Frontal cortex (tissue), 3 donors: ENCODE measurements at regions not wholly inside any gene's neighbourhood (a gene's known extent, or its start where the extent isn't known, plus 50 kb on each side); places are given as distances from the start of the nearest gene placed in this dataset.

ENCODE experiments used
- DNase-seq, 2 donors: peaks; one replicate each; pipeline ENCODE4 v3.0.0; 2012; ENCODE audit warnings: low spot score in 2 of 2
- FAIRE-seq: peaks from 2 replicates; lab custom pipeline; 2012; peaks lifted over from hg19 to GRCh38; lab: Jason Lieb, UNC
- donor health status: control.
- donor health status: control.
- donor health status: control.

DNA sequence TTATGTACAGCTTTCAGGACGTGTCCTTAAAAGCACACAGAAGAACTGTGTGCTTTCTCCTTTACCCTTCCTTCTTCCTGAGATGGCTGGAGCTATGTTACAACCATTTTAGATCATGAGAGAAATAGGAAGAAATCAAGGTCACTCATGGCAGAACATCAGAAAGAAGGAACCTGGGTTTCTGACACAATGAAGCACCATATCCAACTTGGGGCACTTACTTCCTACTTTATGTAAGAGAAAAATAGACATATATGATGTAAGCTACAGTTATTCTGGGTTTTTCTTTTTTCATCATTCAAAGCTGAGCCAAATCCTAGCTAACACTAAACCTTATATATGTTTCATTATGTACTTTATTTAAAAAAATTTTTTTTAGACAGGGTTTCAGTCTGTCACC is 79.5 kb downstream of the FAM161A start:
- FAIRE-seq, result no peak

DNA sequence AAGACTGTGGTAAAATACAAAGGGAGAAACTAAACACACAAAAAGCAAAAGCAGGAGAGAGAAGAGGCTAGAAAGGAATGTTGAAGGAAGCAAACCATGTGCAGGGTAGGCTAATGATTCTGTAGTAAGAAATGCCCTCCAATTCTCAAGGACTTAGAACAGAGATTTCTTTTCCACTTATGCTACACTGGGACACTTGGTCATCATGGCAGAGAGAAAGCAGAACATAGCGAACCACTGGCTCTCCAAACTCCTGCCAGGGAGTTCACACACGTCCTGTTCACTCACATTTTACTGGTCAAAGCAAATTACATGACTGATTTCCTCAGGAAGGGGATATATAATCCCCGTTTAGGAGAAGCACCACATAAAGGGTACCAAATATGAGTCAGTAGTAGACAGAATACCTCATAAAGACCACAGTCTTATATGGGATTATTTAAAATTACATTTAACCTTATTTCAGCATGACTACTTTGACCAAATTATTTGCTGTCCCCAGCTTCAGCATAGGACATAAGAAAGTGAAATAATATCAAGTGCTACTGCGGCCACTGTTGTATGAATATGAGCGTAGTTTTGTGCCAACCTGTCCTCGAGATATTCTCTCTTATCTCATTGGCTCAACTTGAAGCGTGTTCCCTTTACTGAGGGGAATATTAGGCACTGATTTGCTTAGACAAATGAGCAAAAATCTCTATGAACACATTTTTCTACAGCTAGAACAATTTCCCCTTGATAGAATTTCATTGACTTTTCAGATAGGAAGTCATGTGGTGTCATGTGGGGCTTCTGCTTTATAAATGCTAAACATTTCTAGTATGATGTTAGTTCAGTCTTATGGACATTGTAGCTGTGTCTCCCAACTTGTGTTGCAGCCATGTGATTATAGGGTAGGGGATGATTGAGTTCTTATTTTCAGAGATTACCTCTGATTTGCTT is 81.7 kb downstream of the FAM161A start:
- no peak for FAIRE-seq

More for the DNA sequence above, 79.5 kb downstream of the FAM161A start:
- no peak for DNase-seq

DNA sequence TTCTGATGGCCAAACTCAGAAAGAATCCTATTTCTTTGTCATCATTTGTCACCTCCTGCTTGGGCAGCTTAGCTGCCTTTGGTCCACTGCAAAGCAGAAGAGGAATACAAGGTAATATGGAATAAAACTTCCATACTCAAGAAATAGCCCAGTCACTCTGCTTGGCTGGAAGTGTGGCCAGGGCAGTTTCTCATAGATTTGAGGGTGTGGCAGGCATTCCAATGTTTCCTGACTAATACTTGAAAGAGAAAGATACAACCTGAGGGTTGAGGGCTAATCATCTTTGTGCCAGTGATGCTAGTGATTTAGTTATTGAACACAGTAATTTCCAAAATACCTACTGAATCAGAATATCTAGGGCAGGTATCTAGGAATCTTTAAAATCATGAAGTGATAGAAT is 83.1 kb downstream of the FAM161A start:
- FAIRE-seq (no peak), DNase-seq (no peak)

More for the DNA sequence above, 81.7 kb downstream of the FAM161A start:
- DNase-seq, result no peak

- no peak for DNase-seq
- FAIRE-seq, result no peak
Observed at GRCh38 chr2:61770298-61770697, 83.6 kb downstream of the FAM161A start.

DNA sequence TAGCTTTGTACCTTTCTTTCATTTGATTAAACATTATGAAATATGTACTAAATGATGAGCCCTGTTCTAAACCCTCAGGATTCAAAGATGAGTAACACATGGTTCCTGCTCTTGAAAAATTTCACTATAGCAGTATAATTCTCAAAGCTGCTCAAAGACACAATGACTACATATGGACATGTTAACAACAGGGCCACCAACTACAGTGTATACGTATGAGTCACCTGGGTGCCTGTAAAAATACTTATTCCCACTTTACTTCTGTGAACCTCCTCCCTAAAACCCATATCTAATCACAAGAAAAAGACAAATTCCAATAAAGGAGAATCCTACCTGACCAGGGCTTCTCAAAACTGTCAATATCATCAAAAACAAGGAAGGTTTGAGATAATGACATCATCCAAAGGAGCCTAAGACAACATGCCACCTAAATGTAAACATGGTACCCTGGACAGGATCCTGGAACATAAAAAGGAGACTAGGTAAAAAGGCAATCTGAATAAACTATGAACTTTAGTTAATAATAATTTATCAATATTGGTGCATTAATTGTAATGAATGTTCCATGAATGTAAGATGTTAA is 84.7 kb downstream of the FAM161A start:
- FAIRE-seq (no peak), DNase-seq (no peak)

GRCh38 chr2:61764035-61764800 is 89.6 kb downstream of the FAM161A start:
- FAIRE-seq (peak; percentile 52), DNase-seq (peak; percentile 78 to 87)

GRCh38 chr2:61763605-61764034 is 90.2 kb downstream of the FAM161A start:
- FAIRE-seq (no peak), DNase-seq (peak; percentile 44 to 56)

DNA sequence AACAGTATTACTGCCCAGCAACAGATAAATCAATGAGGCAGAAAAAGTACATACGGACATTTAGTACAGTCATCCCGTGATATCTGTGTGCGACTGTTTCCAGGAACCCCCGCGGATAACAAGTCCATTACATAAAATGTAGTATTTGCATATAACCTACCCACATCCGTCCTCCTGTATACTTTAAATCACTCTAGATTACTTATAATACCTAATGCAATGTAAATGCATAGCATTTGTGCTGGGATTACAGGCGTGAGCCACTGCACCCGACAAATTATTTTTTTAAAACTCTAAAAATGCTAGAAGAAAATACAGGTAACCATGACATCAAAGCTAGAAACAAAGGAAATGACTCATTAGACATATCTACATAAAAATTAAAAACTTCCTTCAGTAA is 91.6 kb downstream of the FAM161A start:
- FAIRE-seq, result no peak
- no peak for DNase-seq

GRCh38 chr2:61759718-61760117 is 94.1 kb downstream of the FAM161A start:
- FAIRE-seq (no peak), DNase-seq (no peak)

DNA sequence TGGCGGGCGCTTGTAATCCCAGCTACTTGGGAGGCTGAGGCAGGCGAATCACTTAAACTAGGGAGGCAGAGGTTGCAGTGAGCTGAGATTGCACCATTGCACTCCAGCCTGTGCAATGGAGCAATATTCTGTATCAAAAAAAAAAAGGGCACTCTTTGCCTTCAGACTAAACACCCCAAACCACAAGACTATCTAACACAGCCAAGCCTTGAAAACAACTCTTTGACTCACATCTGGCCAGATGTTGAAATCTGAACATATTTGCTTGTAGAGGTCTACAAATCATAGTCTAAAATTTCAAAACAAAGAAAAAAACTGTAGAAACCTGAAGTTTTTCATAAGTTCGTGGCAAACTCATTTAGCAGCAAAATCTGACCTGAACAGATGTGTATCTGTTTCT is 94.9 kb downstream of the FAM161A start:
- FAIRE-seq, result no peak
- no peak for DNase-seq

DNA sequence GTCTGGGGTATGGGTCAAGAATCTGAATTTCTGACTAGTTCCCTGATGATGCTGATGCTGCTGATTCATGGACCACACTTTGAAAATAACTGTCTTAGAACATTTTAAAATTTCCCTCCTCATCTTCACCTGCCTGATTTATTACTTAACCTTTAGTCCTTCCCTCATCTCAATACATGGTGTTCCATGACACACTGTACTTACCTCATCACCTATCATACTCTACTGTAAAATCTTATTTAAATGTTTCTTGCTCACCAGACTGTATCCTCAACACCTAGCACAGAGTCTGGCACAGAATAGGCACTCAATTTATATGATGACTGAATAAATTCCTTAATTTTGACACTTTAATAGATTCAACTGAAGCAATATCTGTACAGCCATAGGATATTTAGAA is 95.7 kb downstream of the FAM161A start:
- FAIRE-seq, result no peak
- DNase-seq, result no peak

DNA sequence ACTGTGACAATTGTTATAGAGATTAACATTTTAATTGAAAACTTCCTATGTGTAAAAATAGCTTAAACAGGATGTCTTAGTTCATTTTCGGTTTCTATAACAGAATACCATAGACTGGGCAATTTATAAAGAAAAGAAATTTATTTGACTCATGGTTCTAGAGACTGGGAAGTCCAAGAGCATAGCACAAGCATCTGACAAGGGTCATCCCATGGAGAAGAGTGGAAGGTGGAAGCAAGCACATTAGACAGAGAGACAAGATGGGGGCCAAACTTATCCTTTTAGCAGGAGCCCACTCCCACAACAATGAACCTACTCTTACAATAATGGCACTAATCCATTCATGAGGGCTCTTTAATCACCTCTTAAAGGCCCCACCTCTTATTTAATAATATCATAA is 100.3 kb downstream of the FAM161A start:
- DNase-seq, result no peak
- FAIRE-seq, result no peak

- FAIRE-seq (no peak), DNase-seq (no peak)
Observed at GRCh38 chr2:61750624-61751023, 103.2 kb downstream of the FAM161A start.

GRCh38 chr2:61742955-61743354 is 110.9 kb downstream of the FAM161A start:
- DNase-seq (no peak), FAIRE-seq (no peak)

DNA sequence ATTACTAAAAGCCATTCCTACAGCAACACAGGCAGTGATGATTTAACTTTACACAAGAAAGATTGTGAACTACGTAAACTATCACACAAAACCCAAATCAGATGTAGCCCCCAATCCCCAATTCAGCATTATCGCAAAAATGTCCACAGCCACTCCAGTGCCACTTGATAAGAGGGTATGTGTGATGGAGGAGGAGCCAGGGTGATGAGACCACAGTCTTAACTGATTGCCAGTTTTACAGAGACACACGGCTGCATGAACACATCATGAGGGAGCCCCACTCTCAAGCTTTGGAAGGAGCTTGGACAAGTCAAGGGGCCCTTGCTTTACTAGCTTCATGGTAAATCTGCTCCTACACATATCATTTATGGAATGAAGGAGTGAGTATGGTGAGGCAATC is 116.0 kb downstream of the FAM161A start:
- DNase-seq (no peak), FAIRE-seq (no peak)

- DNase-seq (no peak), FAIRE-seq (no peak)
Observed at GRCh38 chr2:61736953-61737352, 116.9 kb downstream of the FAM161A start.

- DNase-seq, result no peak
Observed at GRCh38 chr2:61733563-61733962, 120.3 kb downstream of the FAM161A start.

DNA sequence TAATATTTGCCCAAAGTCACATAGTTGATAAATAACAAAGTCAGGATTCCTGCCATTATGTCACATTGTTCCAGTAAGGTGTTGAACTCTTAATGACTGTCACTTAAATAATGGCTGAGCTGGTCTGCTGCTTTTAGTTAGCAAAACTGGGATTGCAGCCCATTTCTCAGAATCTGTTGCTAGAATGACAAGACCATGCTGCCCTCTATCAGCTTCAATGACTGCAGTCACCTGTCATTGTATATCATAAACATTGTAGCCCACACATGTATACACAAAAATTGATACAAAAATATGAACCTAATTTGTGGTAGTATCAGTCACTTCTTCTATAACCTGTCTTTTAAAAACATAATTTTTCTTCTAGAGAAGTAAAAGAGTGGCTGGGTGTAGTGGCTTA is 121.1 kb downstream of the FAM161A start:
- no peak for DNase-seq
- FAIRE-seq, result no peak

More at GRCh38 chr2:61733563-61733962, 120.3 kb downstream of the FAM161A start:
- FAIRE-seq, result no peak

DNA sequence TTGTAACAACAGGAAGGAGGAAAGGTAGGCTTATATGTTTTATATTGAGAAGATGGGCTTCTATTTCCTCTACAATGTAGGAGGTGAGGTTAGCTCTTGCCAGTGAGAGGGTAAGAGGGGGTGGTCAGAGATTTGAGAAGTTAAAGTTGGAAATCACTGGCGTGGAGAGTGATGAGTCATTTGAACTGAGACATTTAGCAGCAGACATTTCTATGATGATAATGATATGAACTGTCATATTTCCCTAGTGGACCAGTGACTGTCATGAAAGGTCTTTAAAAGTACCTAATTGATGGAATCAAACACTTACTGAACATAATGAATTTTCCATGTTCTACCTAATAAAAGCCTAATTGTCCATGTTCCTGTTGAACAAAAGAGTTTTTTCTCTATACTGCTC is 126.1 kb downstream of the FAM161A start:
- FAIRE-seq (no peak), DNase-seq (no peak)

DNA sequence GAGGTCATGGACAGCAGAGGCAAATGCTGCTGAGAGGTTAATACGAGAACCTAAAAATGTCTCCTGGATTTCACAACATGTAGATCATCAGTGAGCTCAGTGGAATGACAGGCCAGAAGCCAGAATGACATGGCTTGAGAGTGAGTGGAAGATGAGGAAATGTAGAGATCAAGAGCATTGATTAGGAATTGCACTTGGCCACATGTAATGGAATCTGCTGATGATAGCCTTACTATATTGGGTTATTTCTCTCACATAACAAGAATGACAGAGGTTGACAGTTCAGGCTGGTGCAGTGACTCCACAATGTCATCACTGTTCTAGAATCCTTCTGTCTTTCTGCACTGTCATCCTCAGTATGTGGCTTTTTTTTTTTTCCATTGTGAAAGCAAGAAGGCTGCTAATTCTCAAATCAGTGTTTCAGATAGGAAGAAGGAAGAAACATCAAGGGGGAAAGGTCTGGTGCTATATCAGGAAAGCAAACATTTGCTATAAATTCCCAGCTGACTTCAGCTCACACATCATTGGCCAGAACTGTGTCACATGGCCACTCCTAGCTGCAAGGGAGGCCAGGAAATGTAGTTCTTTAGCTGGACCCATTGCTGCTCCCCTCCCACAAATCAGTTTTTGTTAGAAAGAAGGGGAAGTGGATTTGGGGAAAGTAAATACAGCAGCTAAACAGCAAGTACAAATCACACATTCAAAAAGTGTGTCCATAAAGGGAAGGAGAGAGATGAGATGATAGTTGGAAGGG is 127.2 kb downstream of the FAM161A start:
- DNase-seq (no peak), FAIRE-seq (no peak)
